HG02870 (cell line): ENCODE measurements at regions not wholly inside any gene's neighbourhood (a gene's known extent, or its start where the extent isn't known, plus 50 kb on each side); places are given as distances from the start of the nearest gene placed in this dataset.

Experiments used
- ATAC-seq: cut with Tn5 transposase; IDR thresholded peaks from one replicate; pipeline ENCODE4 v1.9.1; 2021; ENCODE audit warnings: mild to moderate bottlenecking, moderate library complexity; ENCODE audit not compliant: unreplicated experiment

DNA sequence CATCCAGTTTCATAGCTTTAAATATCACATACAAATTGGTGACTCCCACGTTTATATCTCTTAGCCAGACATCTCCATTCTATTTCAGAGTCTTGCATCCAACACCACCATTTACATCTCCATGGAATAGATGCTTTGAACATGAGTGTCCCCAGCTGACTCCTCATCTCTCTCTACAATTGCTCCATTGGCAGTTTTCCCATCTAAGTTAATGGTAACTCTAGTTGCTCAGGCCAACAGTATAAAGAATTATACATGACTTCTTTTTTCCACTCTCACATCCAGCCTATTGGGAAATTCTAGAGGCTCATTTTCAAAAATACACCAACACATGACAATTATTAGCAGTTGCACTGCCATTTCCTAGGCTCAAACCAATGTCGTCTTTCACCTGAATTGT, 388.2 kb downstream of the STIM2 start:
- ATAC-seq = no peak

DNA sequence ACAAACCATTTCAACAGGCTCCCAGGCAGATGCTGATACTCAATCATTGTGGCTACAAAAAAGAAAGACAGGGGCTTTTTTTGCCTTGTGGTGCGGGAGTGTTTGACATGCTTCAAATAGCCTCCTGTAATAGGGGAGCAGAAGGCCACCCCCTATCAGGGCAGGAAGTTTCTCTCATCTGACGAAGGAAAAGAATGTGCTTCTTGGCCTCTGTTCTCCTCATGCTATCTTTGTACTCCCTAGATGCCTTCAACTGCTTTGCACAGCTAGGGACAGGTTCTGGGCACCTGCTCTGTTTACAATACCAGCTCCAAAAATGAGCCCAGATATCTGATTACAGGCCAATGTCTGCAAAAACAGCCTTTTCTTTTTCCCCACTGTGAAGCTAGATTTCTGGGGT, 391.1 kb downstream of the STIM2 start:
- no peak for ATAC-seq

DNA sequence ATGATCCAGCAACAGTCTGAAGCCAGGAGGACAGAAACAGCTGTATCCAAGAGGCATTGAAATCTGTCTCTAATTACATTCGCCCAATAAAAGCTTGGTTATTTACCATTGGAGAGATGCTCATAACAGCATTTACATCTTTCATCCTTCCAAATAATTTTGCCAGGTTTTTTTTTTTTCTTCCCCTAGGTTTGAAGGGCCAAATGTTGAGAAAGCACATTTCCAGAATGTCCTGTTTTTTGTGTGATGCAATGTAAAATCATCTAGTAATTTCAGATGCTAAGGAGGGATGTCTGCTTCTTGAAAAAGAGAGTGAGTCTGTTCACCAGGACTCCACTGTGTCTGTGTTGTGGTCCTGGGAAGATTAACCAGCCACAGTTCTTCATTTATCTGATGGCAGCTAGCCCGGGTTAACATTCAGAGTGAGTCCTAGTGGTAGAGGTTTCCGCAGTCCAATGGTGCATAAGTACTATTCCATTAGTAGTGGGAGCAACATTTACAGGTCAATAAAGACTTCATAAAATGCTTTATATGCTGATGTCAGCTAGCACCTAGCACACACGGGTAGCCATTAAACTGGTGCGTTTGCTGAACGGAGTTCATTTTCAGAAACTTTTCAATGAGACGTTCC, 406.8 kb downstream of the STIM2 start:
- ATAC-seq = no peak

DNA sequence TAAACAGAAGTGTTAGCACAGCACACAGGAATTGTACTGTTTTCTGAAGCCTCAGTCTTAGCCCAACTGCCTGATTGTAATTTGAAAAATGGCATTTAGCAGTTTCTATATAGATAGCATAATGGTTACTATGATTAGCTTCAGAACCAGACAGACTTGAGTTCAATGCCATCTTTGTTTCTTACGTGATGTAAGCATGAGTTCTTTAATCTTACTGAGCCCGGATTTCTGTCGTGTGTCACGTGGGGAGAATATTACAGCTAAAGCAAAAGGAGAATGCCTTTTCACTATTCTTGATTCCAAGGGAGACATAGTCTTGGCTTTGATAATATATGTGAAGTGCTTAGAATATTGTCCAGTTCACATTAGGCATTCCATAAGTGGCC, 407.3 kb downstream of the STIM2 start:
- ATAC-seq = no peak

DNA sequence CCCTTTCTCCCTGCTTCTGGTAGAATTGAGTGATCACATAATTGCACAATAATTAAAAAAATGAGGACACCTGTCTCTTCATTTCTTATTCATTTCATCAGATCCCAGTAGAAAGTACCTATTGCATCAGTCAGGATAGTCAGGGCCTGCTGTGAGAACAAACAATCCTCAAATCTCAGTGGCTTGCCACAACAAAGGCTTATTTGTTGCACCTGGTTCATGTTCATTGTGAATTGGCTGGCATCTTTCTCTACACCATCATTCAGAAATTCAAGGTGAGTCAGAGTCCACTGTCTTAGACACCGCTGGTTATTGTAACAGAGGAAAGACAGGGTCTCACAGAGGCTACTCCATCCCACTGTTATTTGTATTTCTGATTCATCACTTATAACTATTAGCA, 409.8 kb downstream of the STIM2 start:
- ATAC-seq = no peak

DNA sequence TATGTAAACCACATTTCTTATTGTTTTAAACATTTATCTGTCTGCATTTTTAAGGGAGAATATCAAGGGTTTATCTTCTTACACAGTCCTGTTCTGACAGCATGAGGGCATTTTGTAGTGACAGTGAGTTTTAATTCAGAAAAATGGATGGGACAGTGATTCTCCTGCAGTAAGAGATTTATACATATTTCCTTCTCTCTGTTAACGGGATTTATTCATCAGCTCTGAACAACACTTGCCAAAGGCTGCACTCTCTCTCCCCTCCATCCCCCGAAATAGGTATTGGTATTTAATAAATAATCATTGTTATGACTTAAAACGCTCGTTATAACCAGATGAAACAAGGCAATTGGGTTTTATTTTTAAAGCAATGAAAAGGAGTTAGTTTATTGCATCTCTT, 410.9 kb downstream of the STIM2 start:
- no peak for ATAC-seq

DNA sequence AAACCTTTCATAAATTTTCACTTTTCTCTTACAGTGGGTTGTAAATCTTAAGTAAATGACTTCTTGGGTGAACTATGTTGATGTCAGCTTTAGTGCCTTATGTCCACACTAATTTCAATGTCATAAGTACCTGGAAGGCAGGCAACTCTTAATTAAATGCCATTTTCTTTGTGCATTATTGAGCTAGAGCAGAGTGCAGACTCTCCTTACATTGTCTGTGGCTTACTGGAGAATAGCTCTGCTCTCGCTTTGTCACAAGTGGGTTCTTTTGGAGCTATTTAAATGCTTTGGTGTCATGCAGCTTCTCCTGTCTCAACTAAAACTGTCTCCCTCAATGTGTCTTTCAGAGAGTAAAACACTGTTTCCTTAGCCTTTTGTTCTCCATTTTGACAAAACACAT, 411.6 kb downstream of the STIM2 start:
- ATAC-seq = no peak

DNA sequence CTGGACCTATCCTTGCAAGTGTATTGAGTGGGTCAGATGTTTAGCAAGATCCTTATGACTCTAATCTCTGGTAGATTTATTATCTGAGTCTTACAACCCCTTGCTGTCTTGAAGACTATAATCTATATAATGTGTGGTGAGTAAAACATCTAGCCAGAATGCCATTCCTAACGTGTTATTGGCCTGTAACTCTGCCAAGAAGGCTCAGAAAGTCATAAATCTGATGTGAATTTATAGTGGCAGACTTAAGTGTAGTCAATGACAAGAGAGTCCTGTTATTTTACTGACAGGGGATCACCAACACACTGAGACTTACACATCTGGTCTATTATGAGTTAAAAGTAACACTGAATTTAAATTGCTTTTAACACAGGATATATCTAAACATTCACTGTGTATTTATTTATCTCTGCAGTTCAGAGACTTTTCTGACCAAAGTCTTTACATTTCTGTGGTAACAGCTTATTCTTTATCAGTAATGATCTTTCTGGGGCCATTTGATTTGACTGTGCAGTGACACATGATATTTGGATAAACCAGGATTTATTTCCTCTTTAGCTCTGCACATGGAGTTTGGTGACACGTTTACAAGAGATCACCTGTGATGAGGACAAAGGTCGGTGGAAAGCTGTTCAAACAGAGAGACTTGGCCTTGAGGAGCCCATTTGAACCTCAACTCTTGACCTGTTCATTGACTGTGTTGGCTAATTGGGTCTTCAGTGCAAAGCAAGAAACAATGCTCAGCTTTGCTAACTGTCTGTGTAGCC, 415.8 kb downstream of the STIM2 start:
- ATAC-seq = no peak

DNA sequence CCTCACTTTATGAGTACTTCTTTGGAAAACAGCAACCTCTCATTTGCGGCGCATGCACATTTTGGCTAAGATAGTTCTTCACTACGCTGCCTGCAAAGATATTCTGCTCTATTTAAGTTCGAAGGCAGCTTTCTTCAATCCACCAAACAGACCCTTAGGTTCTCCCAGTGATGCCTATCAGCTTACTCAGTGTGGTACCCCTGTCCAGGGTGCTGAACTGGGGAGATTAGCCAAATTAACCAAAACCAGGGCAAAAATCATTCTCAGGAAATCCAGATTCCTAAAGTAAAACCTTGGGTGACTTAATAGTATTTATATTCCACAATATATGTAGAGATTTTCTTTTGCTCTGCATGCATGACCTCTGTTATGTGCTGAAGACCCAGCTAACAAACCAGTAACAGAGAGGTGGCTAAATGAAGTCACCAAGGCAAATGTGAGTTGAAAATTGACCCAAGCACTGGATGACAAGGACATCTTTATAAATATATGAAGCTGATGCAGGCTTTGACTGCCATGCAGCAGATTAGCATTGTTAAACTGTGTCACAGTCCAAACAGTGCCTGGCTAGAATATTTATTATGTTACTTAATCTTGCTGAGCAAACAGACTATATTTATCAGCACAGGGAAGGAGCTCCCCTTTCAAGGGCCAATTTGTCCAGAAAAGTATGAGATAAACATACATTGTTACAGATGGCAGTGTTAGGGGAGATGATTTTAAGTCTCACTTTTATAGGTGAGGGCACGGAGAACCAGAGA, 418.2 kb downstream of the STIM2 start:
- no peak for ATAC-seq

DNA sequence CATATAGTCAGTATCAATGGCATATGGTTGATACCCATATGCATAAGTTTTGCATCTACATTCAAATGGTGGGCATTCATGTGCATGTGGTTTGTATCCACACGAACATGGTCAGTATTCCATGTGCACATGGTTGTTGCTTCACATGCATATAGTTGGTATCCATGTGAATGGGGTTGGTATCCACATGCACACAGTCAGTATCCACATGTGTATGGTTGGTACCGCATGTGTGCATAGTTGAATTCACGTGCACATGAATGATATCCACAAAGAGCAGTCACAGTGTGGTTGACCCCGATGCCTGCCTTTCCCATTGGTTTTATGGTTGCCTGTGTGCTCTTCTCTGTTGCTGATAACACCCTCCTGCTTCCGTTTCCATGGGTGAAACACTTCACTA, 427.9 kb downstream of the STIM2 start:
- ATAC-seq = no peak

DNA sequence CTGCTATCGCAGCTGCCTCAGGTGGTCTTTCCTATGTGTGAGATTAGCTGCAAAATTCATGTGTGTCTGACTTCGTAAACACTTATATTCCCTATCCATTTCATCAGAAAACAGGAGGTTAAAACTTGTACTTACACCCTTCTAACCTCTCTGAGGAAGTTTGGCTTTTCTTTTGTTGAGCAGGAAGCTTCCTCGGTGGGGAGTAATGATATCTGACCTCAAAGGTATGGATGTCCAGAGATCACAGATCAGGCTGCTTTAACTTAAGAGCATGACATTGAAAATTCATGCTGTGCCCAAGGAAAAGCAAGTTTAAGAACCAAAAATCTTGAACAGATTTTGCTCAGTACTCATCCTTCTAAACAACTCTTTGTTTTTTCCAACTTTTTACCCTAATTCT, 429.1 kb downstream of the STIM2 start:
- no peak for ATAC-seq

DNA sequence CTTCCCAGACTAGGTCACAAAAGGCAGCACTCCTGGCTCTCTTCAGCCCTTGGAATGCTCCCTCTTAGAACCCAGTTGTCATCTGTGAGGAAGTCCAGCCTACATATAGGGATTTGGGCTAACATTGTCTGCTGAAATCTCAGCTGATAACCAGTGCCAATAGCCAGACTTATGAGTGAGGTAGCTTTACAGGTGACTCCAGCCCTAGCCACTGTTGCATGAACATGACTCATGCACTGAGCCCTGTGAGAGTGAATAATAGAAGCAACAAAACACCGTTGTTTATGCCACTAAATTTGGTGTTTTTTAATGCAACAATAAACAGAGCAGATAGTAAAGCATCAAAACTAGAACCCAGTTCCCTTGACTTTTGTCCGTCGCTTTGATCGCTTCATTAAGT, 433.2 kb downstream of the STIM2 start:
- ATAC-seq = no peak

DNA sequence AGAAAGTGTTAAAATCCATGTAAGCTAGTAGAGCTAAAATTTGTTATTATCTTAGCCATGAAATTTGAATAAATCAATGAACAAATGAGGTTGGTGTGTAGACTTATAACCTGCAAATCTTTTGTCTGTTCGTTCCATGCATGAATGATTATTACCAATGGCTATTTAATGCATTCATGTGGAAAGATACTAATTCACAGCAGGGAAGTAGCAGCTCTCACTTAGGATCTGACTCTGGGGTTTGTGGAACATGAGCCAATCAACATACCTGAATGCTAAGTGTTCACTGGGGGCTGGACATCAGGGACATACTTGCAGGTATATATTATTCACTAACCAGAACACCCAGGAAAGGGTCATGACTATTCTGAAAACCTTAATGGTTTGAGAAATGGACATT, 444.1 kb downstream of the STIM2 start:
- no peak for ATAC-seq

DNA sequence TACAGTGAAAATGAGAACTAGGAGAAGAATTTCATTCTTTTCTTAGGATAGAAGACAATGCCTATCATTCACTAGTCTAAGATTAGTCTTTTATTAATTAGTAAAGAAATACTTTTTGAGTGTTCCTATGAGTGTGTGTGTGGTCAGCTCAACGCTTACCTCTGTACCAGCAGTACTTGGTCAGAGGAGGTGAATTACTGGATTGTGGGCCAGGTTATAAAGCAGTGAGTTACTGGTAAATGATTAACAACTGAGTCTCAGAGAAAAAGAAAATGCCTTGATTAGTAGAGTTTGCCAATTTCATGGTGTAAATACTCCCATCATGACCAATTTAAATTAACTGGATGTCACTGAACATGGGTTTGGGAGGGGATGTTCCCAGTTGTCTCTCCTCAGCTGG, 444.6 kb downstream of the STIM2 start:
- no peak for ATAC-seq

DNA sequence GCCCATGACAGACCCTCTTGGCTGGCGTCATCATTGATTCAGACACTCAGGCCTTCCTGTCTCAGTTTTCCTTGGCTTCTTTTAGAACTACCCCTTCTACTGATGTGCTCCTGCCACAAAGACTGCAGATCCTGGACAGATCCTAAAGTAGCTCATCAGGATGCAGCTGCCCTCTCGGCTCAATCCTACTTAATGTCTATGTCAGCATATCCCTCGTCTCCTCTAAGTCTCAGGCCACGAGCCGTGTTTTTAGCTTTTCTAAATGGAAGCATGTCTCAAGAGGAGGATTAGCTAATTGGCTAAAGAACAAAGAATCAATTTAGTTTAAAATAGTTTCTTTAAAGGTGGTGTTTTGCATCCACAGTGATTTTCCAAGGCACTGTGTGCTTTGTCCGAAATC, 447.7 kb downstream of the STIM2 start:
- no peak for ATAC-seq

DNA sequence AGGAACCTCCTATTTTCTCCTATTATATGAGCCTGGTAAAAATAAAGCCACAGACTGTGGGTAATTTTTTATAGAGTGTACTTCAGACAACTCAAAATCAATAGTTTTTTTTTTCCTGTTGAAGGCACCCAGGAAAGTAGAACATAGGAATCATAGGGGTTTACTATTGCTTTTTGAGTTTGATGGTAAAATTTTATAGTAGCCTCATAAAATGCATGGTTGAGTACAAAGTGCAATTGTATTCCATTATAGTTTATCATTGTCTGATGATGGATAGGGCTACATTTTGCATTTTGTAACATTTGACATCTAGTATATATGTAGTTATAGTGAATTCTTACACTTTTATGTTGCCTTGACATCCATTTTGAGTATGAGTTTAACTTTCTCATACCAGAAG, 455.0 kb downstream of the STIM2 start:
- ATAC-seq = no peak

DNA sequence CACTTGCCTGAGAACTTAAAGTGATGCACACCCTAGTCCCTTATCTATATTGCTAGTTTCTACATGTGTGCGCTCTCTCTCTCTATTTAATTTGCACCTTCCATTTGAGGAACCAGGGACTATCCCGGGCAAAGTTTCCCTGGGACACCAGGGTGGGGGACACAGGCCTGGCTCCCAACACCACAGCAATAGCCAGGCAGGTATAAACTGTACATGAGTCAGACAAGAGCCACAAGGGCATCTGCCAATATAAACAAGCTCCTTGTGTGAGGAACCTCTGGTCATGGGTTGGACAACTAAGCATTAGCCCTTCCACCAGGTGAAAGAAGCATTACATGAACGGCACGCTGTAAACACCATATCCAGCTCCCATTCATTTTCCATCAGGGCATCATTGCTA, 455.5 kb downstream of the STIM2 start:
- ATAC-seq = no peak

DNA sequence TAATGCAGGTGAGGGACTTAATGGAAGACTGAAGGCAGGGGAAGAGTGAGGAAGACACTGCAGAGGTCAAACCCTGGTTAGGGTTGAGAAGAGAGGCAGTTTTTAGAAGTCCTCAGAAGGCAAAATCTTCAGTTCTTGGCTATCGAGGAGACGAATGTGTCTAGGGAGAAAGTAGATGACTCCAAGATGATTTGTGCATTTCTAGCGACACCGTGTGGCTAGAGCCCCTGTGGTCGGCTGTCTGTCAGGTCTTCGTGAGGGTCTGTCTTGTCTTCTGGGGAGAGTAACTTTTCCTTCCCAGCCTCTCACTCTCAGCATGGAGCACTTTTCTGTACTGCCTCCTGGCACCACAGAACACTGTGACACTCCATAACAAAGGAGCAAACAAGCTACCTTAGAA, 458.1 kb downstream of the STIM2 start:
- ATAC-seq = peak; percentile 74

DNA sequence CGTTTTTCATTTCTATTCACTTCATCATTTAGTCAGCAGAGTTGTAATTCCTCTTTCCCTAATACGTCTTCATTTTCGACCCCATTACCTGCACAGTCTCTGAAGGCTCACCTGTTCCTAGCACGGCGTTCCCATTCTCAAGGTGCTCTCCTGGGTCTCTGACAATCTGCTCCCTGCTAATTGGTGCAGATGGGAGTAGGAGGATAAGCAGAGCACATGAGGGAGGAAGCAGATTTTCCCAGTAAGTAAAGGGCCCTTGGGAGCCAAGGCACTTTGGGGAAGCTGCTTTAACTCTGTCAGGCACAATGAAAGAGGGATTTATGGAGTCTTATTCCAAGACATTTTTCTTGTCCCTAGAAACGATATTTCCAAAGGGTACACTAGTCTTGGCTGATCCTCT, 466.4 kb downstream of the STIM2 start:
- ATAC-seq = no peak

DNA sequence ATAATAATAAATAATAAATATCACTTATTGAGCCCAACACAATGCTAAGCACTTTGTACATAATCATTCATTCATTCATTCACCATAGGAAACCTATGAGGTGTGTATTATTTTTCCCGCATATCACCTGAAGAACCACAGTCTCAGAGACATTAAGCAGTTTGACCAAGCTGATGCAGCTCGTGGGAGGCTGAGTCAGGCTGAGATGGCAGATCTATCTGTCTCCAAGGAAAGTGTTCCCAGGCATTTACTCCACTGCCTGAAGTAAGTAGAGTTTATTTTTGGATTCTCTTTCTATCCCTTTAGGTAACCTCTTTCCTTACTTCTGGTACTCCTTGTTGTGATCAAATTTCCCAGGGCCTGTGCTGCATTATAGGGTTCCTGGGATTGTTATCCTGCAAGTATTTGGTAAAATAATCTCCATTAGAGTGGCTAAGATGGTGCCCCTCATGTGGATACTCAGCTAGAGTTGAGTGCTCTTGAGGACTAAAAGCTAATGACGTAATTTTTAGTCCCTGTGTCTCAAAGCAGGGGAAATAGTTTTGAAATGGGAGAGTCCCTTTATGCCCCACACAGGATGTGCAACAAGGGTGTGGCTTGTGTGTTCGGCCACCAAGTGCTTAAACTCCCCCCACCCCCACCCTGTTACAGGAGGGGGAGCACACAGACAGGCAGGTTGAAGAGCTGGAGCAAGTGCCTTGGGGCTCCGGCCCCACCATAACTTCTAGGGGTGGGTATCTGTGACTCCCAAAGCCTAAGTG, 467.0 kb downstream of the STIM2 start:
- no peak for ATAC-seq

DNA sequence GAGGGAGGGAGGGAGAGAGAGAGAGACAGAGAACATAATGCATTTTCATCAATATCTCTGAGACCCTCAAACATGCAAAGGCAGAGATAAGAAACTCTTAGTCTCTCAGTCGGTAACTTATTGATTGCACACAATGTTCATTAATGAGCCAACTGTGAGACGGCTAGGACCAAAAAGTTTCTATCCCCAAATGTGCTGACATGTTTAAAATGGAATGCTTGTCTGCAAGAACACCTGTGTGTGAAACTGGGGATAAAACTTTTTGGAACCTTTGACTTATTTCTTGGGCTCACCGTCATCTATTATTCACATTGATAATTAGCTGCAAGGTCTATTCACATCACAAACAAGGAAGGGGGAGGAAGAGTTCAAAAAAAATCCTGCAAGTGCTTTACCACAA, 477.9 kb downstream of the STIM2 start:
- no peak for ATAC-seq
